ENCODE measurements at regions not wholly inside any gene's neighbourhood (a gene's known extent, or its start where the extent isn't known, plus 50 kb on each side); places are given as distances from the start of the nearest gene placed in this dataset.

DNA sequence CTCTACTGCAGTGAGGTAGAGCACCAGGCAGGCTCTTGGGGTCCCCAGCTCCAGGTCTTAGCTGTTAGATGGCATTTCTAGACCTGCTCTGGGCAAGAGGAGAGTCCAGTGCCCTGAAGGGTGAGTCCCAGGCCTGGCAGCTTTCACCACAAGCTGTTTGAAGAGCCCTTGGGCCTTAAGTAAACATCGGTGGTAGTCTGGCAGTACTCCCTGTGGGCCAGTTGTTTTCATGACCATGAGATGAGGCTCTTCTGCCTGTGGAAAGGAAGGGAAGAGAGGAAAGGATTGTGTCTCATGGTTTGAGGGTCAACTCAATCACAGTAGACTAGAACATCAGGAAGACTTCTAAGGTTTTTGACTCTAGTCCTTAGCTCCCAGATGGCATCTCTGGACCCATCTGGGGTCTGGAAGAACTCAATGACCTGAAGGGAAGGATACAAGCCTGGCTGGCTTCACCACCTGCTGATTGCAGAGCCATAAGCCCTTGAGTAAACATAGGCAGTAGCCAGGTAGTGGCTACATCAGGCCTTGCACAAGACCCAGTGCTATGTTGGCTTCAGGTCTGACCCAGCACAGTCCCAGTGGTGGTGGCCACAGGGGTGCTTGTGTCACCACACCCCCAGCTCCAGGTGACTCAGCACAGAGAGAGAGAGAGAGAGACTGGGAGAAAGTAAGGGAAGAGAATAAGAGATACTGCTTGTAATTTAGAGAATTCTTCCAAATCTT, 114.3 kb upstream of the PCSK5 start:
- no peak overlapping the region for H3K4me3 ChIP-seq (ENCODE audit: control extremely low read depth in 1 of 5, extremely low read depth in 1 of 5, insufficient read depth in 1 of 5, low read depth in 2 of 5, low read length in 4 of 5)
- H3K27ac Mint-ChIP-seq: no peak overlapping the region
- H4K20me1 ChIP-seq (ENCODE audit: control insufficient read depth, insufficient read depth, low read length, poor library complexity, severe bottlenecking): no peaks in the 10 kb centered on the region
- no peak overlapping the region for H2AFZ ChIP-seq (ENCODE audit: insufficient read depth, low read depth, low read length, poor library complexity, severe bottlenecking)
- no peak overlapping the region for H3K9ac ChIP-seq (ENCODE audit: low read length)
- no peaks in the 10 kb centered on the region for H3K27me3 Mint-ChIP-seq
- ChIA-PET CTCF (no interaction called here), POLR2A (no interaction called here)
- DNase-seq: no peak
- intact Hi-C loops (cut with micrococcal nuclease): no loop called here
- no peak for TF ChIP-seq EZH2 (IDR thresholded peaks at IDR 0.05; ENCODE audit: borderline replicate concordance, insufficient read depth, low read depth, low read length, poor library complexity, severe bottlenecking)
- TF ChIP-seq, protein P1, sequence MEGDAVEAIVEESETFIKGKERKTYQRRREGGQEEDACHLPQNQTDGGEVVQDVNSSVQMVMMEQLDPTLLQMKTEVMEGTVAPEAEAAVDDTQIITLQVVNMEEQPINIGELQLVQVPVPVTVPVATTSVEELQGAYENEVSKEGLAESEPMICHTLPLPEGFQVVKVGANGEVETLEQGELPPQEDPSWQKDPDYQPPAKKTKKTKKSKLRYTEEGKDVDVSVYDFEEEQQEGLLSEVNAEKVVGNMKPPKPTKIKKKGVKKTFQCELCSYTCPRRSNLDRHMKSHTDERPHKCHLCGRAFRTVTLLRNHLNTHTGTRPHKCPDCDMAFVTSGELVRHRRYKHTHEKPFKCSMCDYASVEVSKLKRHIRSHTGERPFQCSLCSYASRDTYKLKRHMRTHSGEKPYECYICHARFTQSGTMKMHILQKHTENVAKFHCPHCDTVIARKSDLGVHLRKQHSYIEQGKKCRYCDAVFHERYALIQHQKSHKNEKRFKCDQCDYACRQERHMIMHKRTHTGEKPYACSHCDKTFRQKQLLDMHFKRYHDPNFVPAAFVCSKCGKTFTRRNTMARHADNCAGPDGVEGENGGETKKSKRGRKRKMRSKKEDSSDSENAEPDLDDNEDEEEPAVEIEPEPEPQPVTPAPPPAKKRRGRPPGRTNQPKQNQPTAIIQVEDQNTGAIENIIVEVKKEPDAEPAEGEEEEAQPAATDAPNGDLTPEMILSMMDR (IDR thresholded peaks at IDR 0.05): no peak
- H3K36me3 ChIP-seq (replicated peaks in 1 of 2; ENCODE audit: control extremely low read depth in 1 of 2, control insufficient read depth in 1 of 2, extremely low read depth in 1 of 2, insufficient read depth in 2 of 2, low read length in 1 of 2): no peaks in the 10 kb centered on the region
- no peaks in the 10 kb centered on the region for H3K9me3 Mint-ChIP-seq (ENCODE audit: insufficient read depth)
- peaks cover 0 to 9% (median 0%) of the 10 kb centered on the region in 3 donors for H3K9me3 ChIP-seq (ENCODE audit: control extremely low read depth in 1 of 3, control insufficient read depth in 2 of 3, insufficient read depth in 1 of 3, low read length in 2 of 3)
- no peak overlapping the region for H3K4me3 Mint-ChIP-seq
- WGBS (ENCODE audit: insufficient coverage): 80% methylated on average over 1 of the region's 1 CpG
- no peak for ATAC-seq (ENCODE audit: low read depth)
- no peaks in the 10 kb centered on the region for H3K4me1 Mint-ChIP-seq
- H3K4me2 ChIP-seq (replicated peaks; ENCODE audit: low read depth, low read length, poor library complexity, severe bottlenecking): no peak overlapping the region
- no peaks in the 10 kb centered on the region for H3K4me1 ChIP-seq (ENCODE audit: control insufficient read depth in 2 of 2, insufficient read depth in 2 of 2, low read length in 2 of 2)
- H3K27me3 ChIP-seq (replicated peaks in 1 of 4; ENCODE audit: control extremely low read depth in 1 of 4, control insufficient read depth in 3 of 4, insufficient read depth in 4 of 4, low read length in 3 of 4): no peaks in the 10 kb centered on the region
- H3K27ac ChIP-seq (ENCODE audit: low read length in 2 of 2): no peak overlapping the region
- no peaks in the 10 kb centered on the region for H3K79me2 ChIP-seq (ENCODE audit: control insufficient read depth, insufficient read depth, low read length)

GRCh38 chr9:75780185-75780584, 110.3 kb upstream of the PCSK5 start:
- 83% methylated on average over 1 of the region's 1 CpG for WGBS (ENCODE audit: insufficient coverage)
- Histone ChIP-seq H4K20me1 (ENCODE audit: control insufficient read depth, insufficient read depth, low read length, poor library complexity, severe bottlenecking) (no peaks in the 10 kb centered on the region), H3K27me3 (replicated peaks in 1 of 4; ENCODE audit: control extremely low read depth in 1 of 4, control insufficient read depth in 3 of 4, insufficient read depth in 4 of 4, low read length in 3 of 4) (no peaks in the 10 kb centered on the region), H2AFZ (ENCODE audit: insufficient read depth, low read depth, low read length, poor library complexity, severe bottlenecking) (no peak overlapping the region), H3K4me2 (replicated peaks; ENCODE audit: low read depth, low read length, poor library complexity, severe bottlenecking) (no peak overlapping the region), H3K36me3 (replicated peaks in 1 of 2; ENCODE audit: control extremely low read depth in 1 of 2, control insufficient read depth in 1 of 2, extremely low read depth in 1 of 2, insufficient read depth in 2 of 2, low read length in 1 of 2) (no peaks in the 10 kb centered on the region), H3K4me1 (ENCODE audit: control insufficient read depth in 2 of 2, insufficient read depth in 2 of 2, low read length in 2 of 2) (no peaks in the 10 kb centered on the region), H3K9me3 (ENCODE audit: control extremely low read depth in 1 of 3, control insufficient read depth in 2 of 3, insufficient read depth in 1 of 3, low read length in 2 of 3) (peaks cover 0 to 4% (median 0%) of the 10 kb centered on the region in 3 donors), H3K79me2 (ENCODE audit: control insufficient read depth, insufficient read depth, low read length) (no peaks in the 10 kb centered on the region), H3K27ac (ENCODE audit: low read length in 2 of 2) (no peak overlapping the region), H3K4me3 (ENCODE audit: control extremely low read depth in 1 of 5, extremely low read depth in 1 of 5, insufficient read depth in 1 of 5, low read depth in 2 of 5, low read length in 4 of 5) (no peak overlapping the region), H3K9ac (ENCODE audit: low read length) (no peak overlapping the region)
- peaks cover 7% of the 10 kb centered on the region for H3K9me3 Mint-ChIP-seq (ENCODE audit: insufficient read depth)
- no peak overlapping the region for H3K27ac Mint-ChIP-seq
- DNase-seq (no peak), ATAC-seq (ENCODE audit: low read depth) (no peak)
- H3K27me3 Mint-ChIP-seq: no peaks in the 10 kb centered on the region
- H3K4me3 Mint-ChIP-seq: no peak overlapping the region
- ChIA-PET CTCF (no interaction called here), POLR2A (no interaction called here)
- no peaks in the 10 kb centered on the region for H3K4me1 Mint-ChIP-seq
- no peak for TF ChIP-seq EZH2 (IDR thresholded peaks at IDR 0.05; ENCODE audit: borderline replicate concordance, insufficient read depth, low read depth, low read length, poor library complexity, severe bottlenecking)
- TF ChIP-seq, protein P1 (IDR thresholded peaks at IDR 0.05): no peak
- intact Hi-C loops (cut with micrococcal nuclease): no loop called here

Data from B cell (primary cell).